Islet of Langerhans (tissue), 1 donor: ENCODE measurements at regions not wholly inside any gene's neighbourhood (a gene's known extent, or its start where the extent isn't known, plus 50 kb on each side); places are given as distances from the start of the nearest gene placed in this dataset.

Source experiments
- FAIRE-seq: peaks from one replicate; lab custom pipeline; 2011; peaks lifted over from hg19 to GRCh38; lab: Jason Lieb, UNC

GRCh38 chr11:109864834-109865547 is 228.2 kb upstream of the ZC3H12C start:
- no peak for FAIRE-seq

DNA sequence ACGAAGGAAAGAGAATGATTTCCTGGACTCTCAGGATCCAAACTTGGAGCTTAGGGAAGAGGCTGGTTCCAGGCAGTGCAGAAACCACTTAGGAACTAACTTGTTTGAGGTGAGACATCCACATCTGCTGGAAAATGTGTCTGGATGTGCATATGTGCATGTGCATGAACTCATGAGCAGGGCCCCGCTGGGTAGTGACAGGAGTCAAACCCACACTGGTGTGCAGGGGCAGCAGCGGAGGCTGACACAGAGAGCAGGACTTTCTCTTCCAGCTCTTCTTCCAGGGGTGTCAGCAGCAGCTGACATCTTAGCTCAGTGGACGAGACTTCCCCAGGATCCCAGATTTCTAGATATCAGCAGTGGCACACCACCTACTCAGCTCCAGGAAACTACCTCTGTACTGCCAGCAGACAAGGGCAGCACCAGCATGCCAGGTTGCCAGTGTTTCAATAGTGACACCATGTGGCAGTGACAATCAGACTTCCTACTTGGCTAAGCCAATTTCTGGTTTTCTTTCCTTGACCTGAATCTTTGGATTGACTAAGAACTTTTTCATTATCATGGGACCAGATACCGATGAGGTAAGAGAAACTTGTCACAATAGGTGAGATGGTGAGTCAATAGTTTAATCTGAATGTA is 227.5 kb upstream of the ZC3H12C start:
- peak; percentile 72 for FAIRE-seq

DNA sequence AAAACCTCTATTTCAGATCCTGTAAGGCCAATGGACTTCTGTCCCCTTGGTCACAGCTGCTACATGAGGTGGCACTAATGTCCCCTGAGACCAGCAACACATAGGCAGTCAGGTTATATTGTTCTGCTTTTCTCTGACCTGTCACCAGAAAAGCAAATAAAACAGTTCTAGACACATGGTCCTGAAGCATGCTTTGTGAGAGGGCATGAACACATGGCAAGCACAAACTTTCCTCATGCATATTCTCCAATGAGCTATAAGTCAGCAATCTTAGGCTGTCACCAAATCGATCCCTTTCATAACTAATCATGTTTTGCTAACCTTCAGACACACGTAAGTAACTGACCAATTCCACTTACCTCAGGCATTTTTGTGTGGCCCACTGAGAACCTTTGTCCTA is 225.4 kb upstream of the ZC3H12C start:
- FAIRE-seq: no peak

DNA sequence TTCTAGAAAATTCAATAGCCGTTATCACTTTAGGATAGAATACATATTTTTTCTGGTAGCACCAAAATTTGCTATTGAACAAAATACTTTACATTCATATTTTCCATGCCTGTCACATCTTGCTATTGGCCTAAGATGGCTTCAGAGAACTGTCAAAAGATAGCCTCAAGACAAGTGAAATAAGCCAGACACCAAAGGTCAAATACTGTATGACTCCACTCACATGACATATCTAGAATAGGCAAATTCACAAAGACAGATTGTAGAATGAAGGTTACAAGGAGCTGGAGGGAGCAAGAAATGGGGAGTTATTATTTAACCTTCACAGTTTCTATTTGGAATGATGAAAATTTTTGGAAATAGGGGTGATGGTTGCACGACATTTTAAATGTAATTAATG is 223.7 kb upstream of the ZC3H12C start:
- FAIRE-seq: no peak

- FAIRE-seq: no peak
Measured at GRCh38 chr11:109870297-109870696, 222.9 kb upstream of the ZC3H12C start.

- no peak for FAIRE-seq
Measured at GRCh38 chr11:109877043-109877442, 216.1 kb upstream of the ZC3H12C start.

- FAIRE-seq: no peak
Measured at GRCh38 chr11:109884501-109884900, 208.7 kb upstream of the ZC3H12C start.

- FAIRE-seq: no peak
Measured at GRCh38 chr11:109885006-109885405, 208.2 kb upstream of the ZC3H12C start.

- no peak for FAIRE-seq
Measured at GRCh38 chr11:109892321-109892794, 200.8 kb upstream of the ZC3H12C start.

GRCh38 chr11:109894242-109894641 is 198.9 kb upstream of the ZC3H12C start:
- FAIRE-seq: no peak

DNA sequence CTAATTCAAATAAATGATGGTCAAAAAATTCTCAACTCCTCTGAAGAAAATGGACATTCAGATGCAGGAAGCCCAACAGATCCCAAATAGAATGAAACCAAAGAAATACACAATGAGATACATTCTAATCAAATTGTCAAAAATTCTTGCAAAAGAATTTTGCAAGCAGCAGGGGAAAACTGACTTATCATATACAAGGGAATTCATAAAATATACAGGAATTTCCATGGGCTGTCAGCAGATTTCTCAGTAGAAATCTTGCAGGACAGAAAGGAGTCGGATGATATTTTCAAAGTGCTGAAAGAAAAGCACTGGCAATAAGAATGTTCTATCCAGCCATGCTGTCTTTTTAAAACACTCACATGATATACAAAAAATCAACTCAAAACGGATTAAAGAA is 194.6 kb upstream of the ZC3H12C start:
- FAIRE-seq: no peak

DNA sequence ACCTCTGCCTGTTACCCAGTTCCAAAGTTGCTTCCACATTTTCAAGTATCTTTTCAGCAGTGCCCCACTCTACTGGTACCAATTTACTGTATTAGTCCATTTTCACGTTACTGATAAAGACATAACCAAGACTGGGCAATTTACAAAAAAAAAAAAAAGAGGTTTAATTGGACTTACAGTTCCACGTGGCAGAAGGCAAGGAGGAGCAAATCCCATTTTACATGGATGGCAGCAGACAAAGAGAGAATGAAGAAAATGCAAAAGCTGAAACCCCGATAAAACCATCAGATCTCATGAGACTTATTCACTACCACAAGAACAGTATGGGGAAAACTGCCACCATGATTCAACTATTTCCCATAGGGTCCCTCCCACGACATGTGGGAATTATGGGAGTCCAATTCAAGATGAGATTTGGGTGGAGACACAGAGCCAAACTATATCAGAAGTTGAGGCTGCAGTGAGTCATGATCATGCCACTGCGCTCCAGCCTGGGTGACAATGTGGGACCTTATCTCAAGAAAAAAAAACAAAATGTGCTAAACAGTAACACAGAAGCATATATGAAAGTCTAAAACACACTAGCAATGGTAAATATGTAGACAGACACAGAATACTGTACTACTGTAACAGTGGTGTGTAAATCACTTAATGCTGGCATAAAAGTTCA is 190.3 kb upstream of the ZC3H12C start:
- no peak for FAIRE-seq

DNA sequence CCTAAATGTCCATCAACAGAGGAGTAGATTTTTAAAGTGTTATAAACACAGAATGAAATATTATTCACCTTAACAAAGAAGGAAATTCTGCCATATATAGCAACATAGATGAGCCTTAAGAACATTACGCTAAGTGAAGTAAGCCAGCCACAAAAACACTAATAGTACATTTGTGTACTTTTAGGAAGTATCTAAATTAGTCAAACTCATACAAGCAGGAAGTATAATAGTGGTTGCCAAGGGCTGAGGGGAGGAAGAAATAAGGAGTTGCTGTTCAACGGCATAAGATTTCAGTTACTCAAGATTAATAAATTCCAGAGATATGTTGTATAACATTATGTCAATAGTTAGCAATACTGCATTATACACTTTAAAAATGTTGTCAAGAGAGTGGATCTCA is 181.7 kb upstream of the ZC3H12C start:
- FAIRE-seq: no peak

- FAIRE-seq: no peak
Measured at GRCh38 chr11:109914038-109914437, 179.2 kb upstream of the ZC3H12C start.

DNA sequence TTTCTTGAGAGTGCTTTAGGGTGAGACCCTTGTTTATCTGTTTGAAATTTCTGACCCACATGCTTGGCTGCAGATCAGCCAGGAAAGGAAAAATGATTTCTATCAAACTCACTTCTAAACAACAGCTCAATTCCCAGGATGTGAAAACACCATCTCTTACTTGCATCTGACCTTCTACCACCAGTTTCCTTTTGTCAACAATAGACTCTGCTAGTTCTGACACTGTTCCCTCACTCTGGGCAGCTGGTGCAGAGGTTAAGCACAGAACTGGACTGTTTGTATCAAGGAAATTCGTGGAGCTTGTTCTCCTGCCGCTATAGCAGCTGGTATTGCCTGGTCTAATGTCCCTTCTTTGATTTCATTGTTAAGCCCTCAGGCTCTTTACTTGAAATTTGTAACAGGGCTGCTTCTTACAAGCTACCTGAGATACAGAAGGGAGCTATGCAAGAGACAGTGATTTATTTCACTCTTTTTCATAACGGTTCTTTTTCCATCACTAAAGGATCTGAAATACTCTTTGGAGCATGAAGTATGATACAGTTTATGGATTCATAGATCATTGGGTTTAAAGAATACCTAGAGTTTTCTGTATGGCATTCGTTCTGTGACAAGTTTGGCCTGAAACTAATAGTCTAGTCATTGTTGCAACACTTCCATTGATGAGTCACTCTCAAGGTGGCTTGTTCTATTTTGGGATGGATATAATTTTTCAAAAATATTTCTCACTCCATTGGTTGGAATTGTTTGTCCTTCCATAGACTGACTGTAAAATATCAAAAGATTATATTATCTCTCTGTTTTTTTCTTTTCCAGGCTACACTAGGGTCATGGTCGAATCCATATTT is 178.2 kb upstream of the ZC3H12C start:
- peak; percentile 75 for FAIRE-seq

DNA sequence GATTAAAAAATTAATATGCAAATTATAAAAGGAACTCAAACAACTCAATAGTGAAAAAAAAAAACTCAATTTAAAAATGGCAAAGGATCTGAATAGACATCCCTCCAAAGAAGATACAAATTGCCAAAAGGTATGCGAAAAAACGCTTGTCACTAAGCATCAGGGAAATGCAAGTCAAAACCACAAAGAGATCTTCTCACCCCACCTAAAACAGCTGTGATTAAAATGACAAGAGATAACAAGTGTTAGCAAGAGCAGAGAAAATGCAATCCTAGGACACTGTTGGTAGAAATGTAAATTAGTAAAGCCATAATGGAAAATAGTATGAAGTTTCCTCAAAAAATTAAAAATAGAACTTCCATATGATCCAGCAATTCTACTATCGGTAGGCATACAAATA is 166.3 kb upstream of the ZC3H12C start:
- FAIRE-seq: no peak

GRCh38 chr11:109929308-109929707 is 163.9 kb upstream of the ZC3H12C start:
- FAIRE-seq: no peak

DNA sequence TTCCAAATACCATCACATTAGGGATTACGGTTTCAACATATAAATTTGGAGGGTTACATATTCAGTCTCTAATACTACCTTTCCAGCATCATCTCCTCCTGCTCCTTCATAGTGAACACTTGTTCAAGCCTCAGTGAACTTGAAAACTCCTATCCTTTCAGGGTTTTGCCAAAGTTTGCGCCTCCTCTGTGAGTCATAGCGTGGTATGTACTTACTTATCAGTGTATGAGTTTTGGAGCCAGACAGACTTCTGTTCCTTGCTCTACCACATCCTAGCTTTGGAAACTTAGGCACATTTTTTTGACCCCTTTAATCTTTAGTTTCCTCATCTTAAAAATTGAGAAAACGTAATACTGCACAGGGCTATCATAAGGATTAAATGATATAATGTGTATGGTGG is 160.1 kb upstream of the ZC3H12C start:
- no peak for FAIRE-seq

DNA sequence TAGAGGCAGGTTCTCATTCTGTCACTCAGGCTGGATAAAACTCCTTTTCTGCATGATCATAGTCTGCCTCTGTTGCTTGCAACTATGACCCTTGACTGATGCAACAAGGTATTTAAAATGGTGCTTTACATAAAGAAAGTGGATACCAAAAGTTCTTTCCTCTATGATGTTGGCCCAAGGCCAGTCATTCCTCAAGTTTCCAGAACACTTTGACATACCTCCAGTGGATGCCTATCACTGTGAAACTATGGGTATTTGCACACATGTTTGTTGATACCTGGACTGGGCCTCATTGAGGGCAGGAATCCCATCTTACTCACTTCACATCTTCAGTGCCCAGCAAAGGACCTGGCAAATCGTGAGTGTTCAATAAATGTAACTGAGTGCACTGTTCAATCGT is 159.0 kb upstream of the ZC3H12C start:
- FAIRE-seq: no peak

DNA sequence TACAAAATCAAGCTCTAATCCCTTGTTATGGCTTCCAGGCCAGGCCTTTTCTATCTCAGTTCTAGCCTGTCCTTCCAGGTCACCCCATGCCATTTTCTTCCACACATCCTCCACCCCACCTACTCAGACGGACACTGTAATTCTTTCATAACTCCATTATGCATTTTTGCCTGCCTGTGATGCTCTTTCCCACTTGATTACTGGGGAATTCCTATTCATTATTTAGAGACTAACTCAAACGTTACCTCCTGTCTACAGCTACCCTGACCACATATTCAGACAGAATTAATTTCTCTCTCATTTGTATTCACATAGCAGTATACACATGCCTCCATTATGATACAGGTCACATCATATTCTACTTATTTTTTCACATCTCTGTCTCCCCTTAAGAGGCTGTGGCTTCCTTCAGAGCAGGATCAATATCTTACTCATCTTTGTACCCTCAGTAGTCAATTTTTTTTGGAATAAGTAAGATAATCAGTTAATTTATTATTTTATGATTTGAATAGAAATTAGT is 156.5 kb upstream of the ZC3H12C start:
- no peak for FAIRE-seq

DNA sequence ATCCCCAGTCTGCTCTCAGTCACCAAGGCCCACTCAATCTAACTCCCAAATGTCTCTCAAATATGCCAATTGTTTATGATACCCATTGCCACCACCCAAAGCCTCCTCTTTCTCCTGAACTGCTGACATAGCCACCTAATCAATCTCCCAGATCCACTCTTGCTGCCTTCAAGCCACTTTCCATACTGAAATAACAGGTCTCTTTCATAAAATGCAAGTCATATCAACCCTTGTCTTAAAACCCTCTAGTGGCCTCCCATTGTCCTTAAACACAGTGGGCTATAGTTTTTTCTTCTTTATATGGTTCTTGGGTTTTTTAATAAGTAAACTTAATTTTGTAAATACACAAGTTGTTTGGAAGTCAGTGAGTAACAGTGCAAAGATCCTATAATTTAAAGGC is 155.2 kb upstream of the ZC3H12C start:
- FAIRE-seq: no peak

- FAIRE-seq: peak; percentile 99
Measured at GRCh38 chr11:109939166-109939810, 153.9 kb upstream of the ZC3H12C start.
